HTR-8/SVneo (cell line): ENCODE measurements at regions not wholly inside any gene's neighbourhood (a gene's known extent, or its start where the extent isn't known, plus 50 kb on each side); places are given as distances from the start of the nearest gene placed in this dataset.

Experiments used
- DNase-seq: peaks from one replicate; pipeline ENCODE4 v3.0.0; 2011; ENCODE audit warnings: low spot score, mixed read lengths; ENCODE audit not compliant: insufficient read length
- FAIRE-seq: peaks from 2 replicates; lab custom pipeline; 2011; peaks lifted over from hg19 to GRCh38; lab: Jason Lieb, UNC

DNA sequence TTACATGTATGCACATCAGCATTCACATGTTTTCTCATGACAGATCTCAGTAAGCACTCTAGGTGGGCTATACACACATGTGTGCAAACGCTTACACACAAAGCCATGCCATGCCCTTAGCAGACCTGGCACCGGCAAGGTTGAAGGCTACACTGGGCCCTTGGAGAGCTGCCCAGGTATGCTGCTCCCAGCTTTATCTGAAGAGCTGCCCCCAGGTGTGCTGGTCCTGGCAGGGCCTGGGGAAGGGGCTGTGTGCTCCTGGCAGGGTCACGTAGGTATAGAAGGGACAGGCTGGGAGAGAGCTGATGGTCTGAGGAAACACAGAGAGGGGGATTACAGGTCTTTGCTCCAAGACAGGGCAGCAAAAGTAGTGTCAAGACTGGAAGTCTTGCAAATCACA is 146.7 kb upstream of the VANGL1 start:
- FAIRE-seq (no peak), DNase-seq (no peak)

- FAIRE-seq (no peak), DNase-seq (no peak)
Observed at GRCh38 chr1:115493834-115494233, 147.9 kb upstream of the VANGL1 start.

DNA sequence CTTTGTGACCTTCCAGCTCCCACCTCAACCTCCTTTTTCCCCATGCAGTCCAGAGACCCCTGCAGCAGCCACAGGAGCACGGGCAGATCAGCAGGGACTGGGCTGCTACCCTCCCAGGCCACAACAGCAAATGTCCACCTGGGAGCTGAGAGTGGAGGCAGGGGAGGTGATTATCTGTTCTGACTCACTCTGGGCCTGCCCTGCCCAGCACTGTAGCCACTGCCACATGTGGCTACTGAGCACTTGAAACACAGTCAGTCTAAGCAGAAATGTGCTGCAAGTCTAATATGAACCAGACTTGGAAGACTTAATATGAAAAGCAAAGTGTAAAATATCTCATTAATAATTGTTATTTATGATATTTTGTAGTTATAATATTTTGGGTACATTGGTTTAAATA is 148.9 kb upstream of the VANGL1 start:
- FAIRE-seq: no peak
- no peak for DNase-seq

GRCh38 chr1:115492019-115492595 is 149.7 kb upstream of the VANGL1 start:
- no peak for FAIRE-seq
- DNase-seq: no peak

DNA sequence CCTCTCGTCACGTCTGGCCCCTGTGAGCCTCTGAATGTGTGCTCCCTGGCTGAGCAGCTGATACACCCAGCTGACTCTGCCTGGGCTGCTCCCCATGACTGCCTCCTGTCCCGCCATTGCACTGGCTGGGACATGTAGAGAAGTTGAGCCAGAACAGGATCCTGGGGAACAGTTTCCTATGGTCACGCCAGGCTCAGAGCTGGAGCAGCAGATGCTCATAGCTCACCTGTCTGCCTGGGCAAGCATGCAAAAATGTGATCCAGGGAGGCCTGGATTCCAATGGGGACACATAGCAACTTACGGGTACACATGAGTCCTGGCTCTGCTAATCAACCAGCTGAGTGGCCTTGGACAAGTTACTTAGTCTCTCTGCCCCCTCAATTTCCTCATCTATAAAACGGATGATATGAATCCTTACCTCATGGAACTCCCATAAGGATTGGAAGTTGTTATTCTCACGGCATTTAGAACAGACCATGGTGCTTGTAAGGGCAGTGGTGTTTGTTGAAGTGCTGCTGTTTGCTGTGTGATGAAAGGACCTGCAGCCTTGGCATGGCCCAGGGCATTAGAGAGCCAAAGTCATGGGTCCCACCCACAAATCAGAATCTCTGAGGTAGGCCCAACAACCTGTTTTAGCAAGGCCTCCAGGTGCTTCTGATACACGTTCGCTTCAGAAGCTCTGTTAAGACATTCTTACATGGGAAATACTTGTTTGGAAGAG is 150.3 kb upstream of the VANGL1 start:
- FAIRE-seq (no peak), DNase-seq (no peak)

- DNase-seq (no peak), FAIRE-seq (no peak)
Observed at GRCh38 chr1:115479055-115479482, 141.0 kb upstream of the NGF start.

DNA sequence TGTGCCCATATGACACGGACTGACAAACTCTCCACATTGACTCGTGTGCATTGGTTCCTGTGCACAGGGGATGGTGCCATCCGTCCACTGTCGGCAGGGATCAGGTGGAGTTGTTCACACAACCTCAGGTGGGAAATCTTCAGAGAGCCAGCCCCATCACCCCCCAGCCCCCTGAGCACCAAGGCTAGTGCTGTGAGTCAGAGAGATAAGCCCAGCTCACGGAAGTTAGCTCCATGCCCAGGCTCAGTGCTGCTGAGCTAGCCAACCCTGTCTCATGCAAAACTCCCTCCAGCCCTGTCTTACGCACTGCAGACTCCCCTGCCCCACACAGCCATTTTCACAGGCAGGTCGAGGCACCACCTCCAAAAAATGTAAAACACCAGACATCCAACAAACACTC is 139.0 kb upstream of the NGF start:
- DNase-seq (no peak), FAIRE-seq (no peak)

DNA sequence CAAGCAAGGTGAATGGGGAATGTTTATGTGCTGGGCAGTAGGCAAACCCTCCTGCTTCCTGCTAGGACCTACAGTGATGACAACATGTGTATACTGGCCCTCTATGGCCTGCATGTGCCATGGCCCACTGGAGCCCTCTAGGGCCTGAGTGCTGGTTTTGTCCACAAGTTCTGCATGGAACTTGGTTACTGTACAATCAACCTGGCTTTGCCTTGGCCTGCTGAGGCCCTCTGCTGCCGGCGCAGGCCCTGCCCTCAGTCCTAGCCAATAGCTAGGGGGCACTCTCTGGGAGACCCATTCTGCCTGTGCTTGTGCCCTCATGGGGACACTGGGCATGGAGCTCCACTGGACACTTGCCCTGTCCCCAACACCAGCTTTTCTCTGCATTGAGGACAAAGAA is 138.6 kb upstream of the NGF start:
- FAIRE-seq: no peak
- DNase-seq: no peak

GRCh38 chr1:115475901-115476300 is 137.9 kb upstream of the NGF start:
- DNase-seq (no peak), FAIRE-seq (no peak)

DNA sequence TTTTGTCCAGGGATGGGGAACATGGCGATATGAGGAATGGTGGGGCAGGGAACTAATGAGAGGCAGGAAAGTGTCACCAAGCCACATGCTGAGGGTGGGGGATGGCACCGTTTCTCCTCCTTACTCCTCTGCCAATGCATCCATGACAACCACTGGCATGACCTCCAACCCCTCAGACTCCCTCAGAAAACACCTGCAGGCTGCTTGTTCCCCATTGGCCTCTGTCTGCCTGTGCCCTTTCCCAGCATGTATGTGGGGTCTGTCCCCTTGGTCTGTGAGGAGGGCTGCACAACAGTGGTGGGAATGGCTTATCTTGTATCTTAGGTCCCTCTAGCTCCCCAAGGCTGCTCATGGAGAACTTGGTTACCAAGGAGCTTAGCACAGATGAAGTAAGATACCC is 137.2 kb upstream of the NGF start:
- FAIRE-seq: no peak
- no peak for DNase-seq

- FAIRE-seq (no peak), DNase-seq (no peak)
Observed at GRCh38 chr1:115473986-115474565, 136.0 kb upstream of the NGF start.

DNA sequence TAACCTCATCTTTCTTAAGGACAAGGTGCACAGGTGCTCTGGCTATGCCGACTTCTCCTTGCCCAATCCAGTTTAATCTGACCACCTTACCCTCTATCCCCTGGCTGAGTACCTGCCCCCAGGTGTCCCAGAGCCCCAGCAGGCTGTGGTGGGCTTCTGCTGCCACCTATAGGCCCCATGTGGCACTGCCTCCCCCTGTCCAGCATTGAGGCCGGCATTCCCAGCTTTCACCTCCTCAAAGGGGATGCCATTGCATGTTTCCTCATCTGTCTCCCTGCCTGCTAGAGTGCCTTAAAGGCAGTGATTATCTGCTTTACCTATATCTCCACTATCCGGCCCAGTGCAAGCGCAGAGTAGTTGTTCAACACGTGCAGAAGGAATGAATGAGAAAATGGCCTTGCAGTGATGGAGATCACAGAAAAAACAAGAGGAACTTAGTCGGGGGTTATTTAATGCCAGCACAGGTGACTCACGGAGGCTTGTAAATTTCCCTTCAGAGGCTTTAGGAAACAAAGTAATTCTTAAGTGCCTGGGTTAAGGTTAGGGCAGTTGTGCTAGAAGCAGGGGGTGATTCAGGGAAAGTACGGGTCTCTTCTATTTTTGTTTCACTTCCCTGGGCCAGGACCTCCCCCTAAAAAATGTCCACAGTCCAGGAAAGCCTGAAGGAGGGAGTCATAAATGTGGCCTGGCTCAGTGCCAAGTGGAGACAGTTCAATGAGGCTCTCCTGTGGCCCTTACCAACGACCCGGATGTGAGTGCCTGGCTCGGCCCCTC is 131.8 kb upstream of the NGF start:
- FAIRE-seq (peak; percentile 16), DNase-seq (peak; percentile 39)

DNA sequence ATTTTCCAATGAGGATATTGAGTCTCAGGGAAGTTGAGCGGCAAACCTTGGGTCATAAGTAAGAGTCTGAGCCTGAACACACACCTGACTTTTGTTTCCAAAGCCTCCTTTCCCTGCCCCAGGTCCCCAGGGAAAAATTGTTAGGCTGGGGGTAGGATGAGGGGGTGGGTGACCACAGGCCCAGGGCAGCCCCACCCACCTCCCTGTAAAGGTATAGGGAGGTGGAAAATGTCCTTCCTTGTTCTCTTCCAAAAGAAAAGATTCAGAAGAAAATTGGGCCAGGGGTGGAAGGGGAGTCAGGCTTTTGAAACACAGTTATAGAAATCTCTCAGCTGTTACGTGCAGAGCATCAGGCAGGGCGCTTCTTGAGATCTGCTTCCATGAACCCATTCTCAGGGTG is 129.7 kb upstream of the NGF start:
- FAIRE-seq (no peak), DNase-seq (no peak)

GRCh38 chr1:115467196-115467595 is 129.1 kb upstream of the NGF start:
- no peak for FAIRE-seq
- DNase-seq: no peak

DNA sequence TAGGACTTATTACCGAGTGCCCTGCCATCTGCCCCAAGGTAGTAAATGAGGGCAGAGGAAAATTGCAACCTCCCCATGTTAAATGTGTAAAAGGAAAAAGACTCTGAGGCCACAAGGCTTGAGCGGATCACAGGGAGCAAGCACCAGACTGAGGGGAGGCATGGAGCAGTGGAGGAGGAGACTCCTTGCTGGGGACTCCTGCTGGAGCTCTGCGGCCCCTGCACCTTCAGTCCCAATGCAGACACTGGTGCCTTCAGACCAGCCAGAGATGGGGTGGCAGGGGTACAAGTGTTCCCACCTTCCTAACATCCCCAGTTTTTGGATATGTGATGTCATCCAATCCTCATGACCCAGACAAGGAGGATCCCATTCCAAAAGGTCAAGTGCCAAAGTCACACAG is 128.4 kb upstream of the NGF start:
- no peak for DNase-seq
- FAIRE-seq: no peak

DNA sequence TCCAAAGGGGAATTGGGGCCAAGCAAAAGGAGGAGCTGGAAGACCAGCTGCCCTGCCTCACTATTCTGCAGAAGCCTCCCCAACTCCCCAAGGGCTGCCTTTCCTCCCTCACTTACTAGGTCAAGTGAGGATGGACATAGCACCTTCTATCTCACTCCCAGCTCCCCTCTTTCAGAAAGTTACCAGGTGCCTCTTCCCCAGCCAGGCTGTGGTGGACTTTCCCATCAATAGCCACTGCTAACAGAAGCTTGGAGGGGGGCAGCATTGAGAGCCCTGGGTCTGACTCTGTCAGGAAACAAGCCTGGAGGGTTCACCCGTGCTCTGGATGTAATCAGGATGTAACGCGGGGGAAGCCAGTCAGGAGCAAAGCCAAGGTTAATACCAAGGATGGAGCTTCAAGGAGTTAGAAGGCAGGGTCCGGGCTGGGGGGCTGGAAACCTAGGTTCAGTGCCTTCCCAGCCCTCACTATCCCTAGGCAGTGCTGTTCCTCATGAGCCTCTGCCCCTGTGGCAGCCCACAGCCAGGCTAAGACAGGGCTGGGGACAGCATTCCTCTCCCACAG is 127.8 kb upstream of the NGF start:
- no peak for FAIRE-seq
- DNase-seq: no peak

DNA sequence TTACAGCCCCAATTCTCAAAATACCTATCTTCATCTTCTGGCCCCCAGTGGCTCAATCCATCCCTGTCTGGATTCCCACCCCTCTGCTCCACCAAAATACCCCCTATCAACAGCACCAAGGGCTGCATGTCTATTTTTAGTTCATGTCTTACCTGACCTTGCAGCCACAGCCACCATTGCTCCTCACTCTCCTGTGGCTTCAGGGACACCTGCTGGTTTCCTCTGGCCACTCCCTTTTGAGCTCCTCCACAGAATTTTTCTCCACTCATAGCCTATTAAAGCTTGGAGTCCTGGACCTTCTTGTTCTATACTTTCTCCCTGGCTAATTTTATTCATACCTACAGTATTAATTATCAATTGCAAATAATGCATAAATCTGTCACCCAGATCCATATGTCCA is 125.3 kb upstream of the NGF start:
- DNase-seq (no peak), FAIRE-seq (no peak)

DNA sequence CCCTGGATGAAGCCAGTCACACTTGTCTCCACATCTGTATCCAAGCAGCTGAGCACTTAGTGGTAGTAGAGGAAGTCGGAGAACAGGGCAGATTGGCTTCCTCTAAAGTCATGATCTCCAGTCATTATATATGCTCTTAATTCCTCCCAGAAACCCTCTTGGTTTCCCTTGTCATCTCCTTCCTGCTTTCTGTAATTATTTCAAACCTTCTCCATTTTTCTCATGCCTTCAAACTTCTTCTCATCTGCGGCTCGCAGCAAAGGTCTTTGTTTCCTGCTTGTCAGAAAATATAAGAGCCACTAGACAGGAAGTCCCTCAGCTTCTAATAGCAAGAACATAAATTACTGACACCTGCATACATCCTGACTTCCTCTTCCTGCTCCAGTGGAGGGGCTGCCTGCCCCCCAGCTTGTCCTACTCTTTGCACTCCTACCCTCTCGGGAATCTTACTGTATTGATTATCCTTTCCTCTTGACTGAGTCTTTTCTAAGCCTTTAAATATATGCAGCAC is 124.6 kb upstream of the NGF start:
- DNase-seq: no peak
- FAIRE-seq: no peak

- FAIRE-seq: no peak
Observed at GRCh38 chr1:115461526-115461925, 123.5 kb upstream of the NGF start.

GRCh38 chr1:115459161-115459560 is 121.1 kb upstream of the NGF start:
- FAIRE-seq (no peak), DNase-seq (no peak)

More at GRCh38 chr1:115461526-115461925, 123.5 kb upstream of the NGF start:
- DNase-seq: no peak
